K562 (cell line): ENCODE measurements at regions not wholly inside any gene's neighbourhood (a gene's known extent, or its start where the extent isn't known, plus 50 kb on each side); places are given as distances from the start of the nearest gene placed in this dataset.

Source experiments
- ATAC-seq: fragments of 200-7000 bp; cut with Tn5 transposase; 3 replicates; pipeline ENCODE4 v1.9.1; 2020; ENCODE audit warnings: moderate library complexity
- BruUV-seq: library from RNA; stranded (reverse); fragments of 400-500 nt; replicated peaks from 2 replicates; lab custom pipeline; 2021; lab: Mats Ljungman, UMichigan
- CTCF ChIA-PET: fragments of 300-600 bp; formaldehyde crosslinking; extraction: SDS; loops from one replicate; lab custom pipeline; 2021; ENCODE audit warnings: low intra/inter-chr PET ratio; lab: Yijun Ruan, JAX
- POLR2A ChIA-PET: fragments of 300-600, 350-650 bp; sonication (Branson Sonifier 250); formaldehyde crosslinking; extraction: SDS; loops from one replicate; lab custom pipeline; 2021; ENCODE audit warnings: antibody characterized with exemption, inconsistent platforms; lab: Yijun Ruan, JAX
- DNase-seq, 4 experiments: peaks; one replicate each; pipeline versions ENCODE4 v3.0.0 to v3.0.0-alpha.2; 2011 to 2018; ENCODE audit warnings: low spot score in 3 of 4, mixed read lengths in 3 of 4; ENCODE audit errors: extremely low read depth in 1 of 4
- FAIRE-seq: peaks from 2 replicates; lab custom pipeline; 2011; peaks lifted over from hg19 to GRCh38; lab: Jason Lieb, UNC
- H2AFZ ChIP-seq: 2 replicates; pipeline ENCODE4 v1.6.0; 2011; ENCODE audit warnings: low read depth, low read length, control low read depth, inconsistent platforms
- H3K27ac ChIP-seq: fragments of 200-600 bp; 3 replicates; pipeline ENCODE4 v1.8.0; 2011; ENCODE audit warnings: low read depth, mild to moderate bottlenecking, control low read depth, inconsistent platforms, low read length, moderate library complexity, mixed read lengths; ENCODE audit errors: extremely low read depth
- H3K27me3 ChIP-seq, 2 experiments: fragments of 300-600 bp in 1 of 2; 2 replicates in 1 of 2; 3 replicates in 1 of 2; pipeline versions ENCODE4 v1.6.0 to v1.8.0; 2011; ENCODE audit warnings: inconsistent platforms in 2 of 2, low read length in 2 of 2, mild to moderate bottlenecking in 1 of 2, mixed read lengths in 1 of 2, moderate library complexity in 1 of 2; ENCODE audit not compliant: control insufficient read depth in 2 of 2, insufficient read depth in 2 of 2
- H3K36me3 ChIP-seq: fragments of 300-600 bp; 3 replicates; pipeline ENCODE4 v1.8.0; 2011; ENCODE audit warnings: mild to moderate bottlenecking, low read length, inconsistent platforms; ENCODE audit not compliant: control insufficient read depth, insufficient read depth
- H3K4me1 ChIP-seq, 2 experiments: fragments of 200-600 bp in 1 of 2; replicated peaks in 1 of 2; 2 replicates in 1 of 2; 3 replicates in 1 of 2; pipeline versions ENCODE4 v1.5.1 to v1.8.0; 2011; ENCODE audit warnings: inconsistent platforms in 2 of 2, low read length in 2 of 2, mild to moderate bottlenecking in 1 of 2, mixed read lengths in 1 of 2, moderate library complexity in 1 of 2; ENCODE audit not compliant: control insufficient read depth in 2 of 2, insufficient read depth in 2 of 2
- H3K4me2 ChIP-seq: 2 replicates; pipeline ENCODE4 v1.6.1; 2011; ENCODE audit warnings: low read length, control low read depth, inconsistent platforms, mixed read lengths; ENCODE audit not compliant: insufficient read depth
- H3K4me3 ChIP-seq: fragments of 200-600 bp; sonication (generic), shearing (Covaris generic); 2 replicates; pipeline ENCODE4 v1.5.1; 2016; ENCODE audit warnings: control low read depth, inconsistent platforms
- H3K79me2 ChIP-seq: fragments of 200-600 bp; 3 replicates; pipeline ENCODE4 v1.8.0; 2011; ENCODE audit warnings: low read length, inconsistent platforms; ENCODE audit not compliant: control insufficient read depth, insufficient read depth
- H3K9ac ChIP-seq, 2 experiments: 2 replicates each; pipeline versions ENCODE4 v1.6.0 to v1.6.1; 2011; ENCODE audit warnings: low read depth in 2 of 2, low read length in 2 of 2, control low read depth in 1 of 2, inconsistent platforms in 1 of 2, mild to moderate bottlenecking in 1 of 2, mixed read lengths in 1 of 2; ENCODE audit not compliant: insufficient read depth in 1 of 2
- H3K9me1 ChIP-seq: one replicate; pipeline ENCODE4 v1.6.0; 2011; ENCODE audit warnings: inconsistent platforms, mild to moderate bottlenecking, low read length, moderate library complexity; ENCODE audit not compliant: control insufficient read depth, insufficient read depth
- H3K9me3 ChIP-seq: replicated peaks from 2 replicates; pipeline ENCODE4 v1.5.1; 2011; ENCODE audit warnings: low read depth, low read length, inconsistent platforms; ENCODE audit not compliant: control insufficient read depth, insufficient read depth
- H4K20me1 ChIP-seq: replicated peaks from 2 replicates; pipeline ENCODE4 v1.6.1; 2011; ENCODE audit warnings: low read length, inconsistent platforms, mixed read lengths; ENCODE audit not compliant: control insufficient read depth, insufficient read depth
- CCAR2 ChIP-seq: fragments of 200-400 bp; formaldehyde crosslinking; IDR thresholded peaks from 2 replicates; pipeline ENCODE4 v1.6.1; 2017; ENCODE audit warnings: mild to moderate bottlenecking, low read depth, low read length
- DLX4 ChIP-seq: fragments of 250-450 bp; sonication (Bioruptor Pico); IDR thresholded peaks from 2 replicates; pipeline ENCODE4 v1.6.1; 2021; ENCODE audit warnings: mild to moderate bottlenecking
- NR2C2 ChIP-seq, 2 experiments: fragments of 200-800 bp in 1 of 2; sonication (Bioruptor generic) in 1 of 2; sonication (generic) in 1 of 2; formaldehyde crosslinking in 1 of 2; IDR thresholded peaks; 2 replicates each; pipeline versions ENCODE4 v1.6.1 to v1.8.0; 2016 to 2022; ENCODE audit warnings: mild to moderate bottlenecking in 1 of 2, missing compliant biosample characterization in 1 of 2, missing genetic modification characterization in 1 of 2, missing genetic modification reagents in 1 of 2
- PREB ChIP-seq: sonication (generic); formaldehyde crosslinking; IDR thresholded peaks from 2 replicates; pipeline ENCODE4 v1.8.1; 2023; ENCODE audit warnings: mild to moderate bottlenecking, missing genetic modification reagents
- RREB1 ChIP-seq: fragments of 250-450 bp; sonication (Bioruptor Pico); IDR thresholded peaks from 2 replicates; pipeline ENCODE4 v1.4.0; 2020
- SP1 ChIP-seq: sonication (generic); formaldehyde crosslinking; IDR thresholded peaks from 2 replicates; pipeline ENCODE4 v1.8.1; 2022; ENCODE audit warnings: mild to moderate bottlenecking, missing genetic modification reagents
- THRA ChIP-seq: fragments of 450-650 bp; IDR thresholded peaks from 2 replicates; pipeline ENCODE4 v1.6.1; 2017; ENCODE audit warnings: mild to moderate bottlenecking, moderate library complexity
- TSHZ1 ChIP-seq: fragments of 250-450 bp; sonication (Bioruptor Pico); IDR thresholded peaks from 2 replicates; pipeline ENCODE4 v1.4.0; 2020; ENCODE audit warnings: mild to moderate bottlenecking, moderate library complexity
- ZNF143 ChIP-seq: sonication (generic); formaldehyde crosslinking; IDR thresholded peaks from 2 replicates; pipeline ENCODE4 v1.9.0; 2022; ENCODE audit warnings: mild to moderate bottlenecking, missing genetic modification reagents
- WGBS: fragments of 100-300 bp; shearing (Covaris generic); methylation state at CpG from one replicate; pipeline ENCODE4 v1.1.6; 2016; ENCODE audit warnings: low coverage, mixed read lengths; ENCODE audit not compliant: insufficient coverage; ENCODE audit errors: missing lambda C conversion rate; 5-methylcytosine and 5-hydroxymethylcytosine counted together
- in situ Hi-C: fragments of 300-500 bp; cut with MboI; formaldehyde crosslinking; loops from 4 replicates; pipeline ENCODE4 v1.15.0; 2018; ENCODE audit warnings: inconsistent platforms, mixed read lengths
- intact Hi-C: fragments of 100-400 bp; cut with micrococcal nuclease; formaldehyde crosslinking; loops from 2 replicates; pipeline ENCODE4 v1.14.2; 2022

- Histone ChIP-seq H4K20me1 (no peaks in the 10 kb centered on the region), H2AFZ (no peak overlapping the region), H3K4me3 (no peak overlapping the region), H3K4me2 (no peak overlapping the region), H3K36me3 (no peaks in the 10 kb centered on the region), H3K4me1 (0 out of 5 replicates have a peak, but pooled peaks cover 0 to 2% of the 10 kb centered on the region in 2 experiments), H3K27me3 (peaks cover 0 to 2% of the 10 kb centered on the region in 2 experiments; a peak in 2 of 5 replicates), H3K79me2 (no peaks in the 10 kb centered on the region), H3K9ac (no peak overlapping the region), H3K27ac (no peak overlapping the region), H3K9me3 (no peaks in the 10 kb centered on the region), H3K9me1 (no peaks in the 10 kb centered on the region)
- in situ Hi-C loops (no loop called here), intact Hi-C loops (no loop called here)
- CTCF ChIA-PET = no interaction called here
- no peak for DNase-seq
- ATAC-seq = no peak
- TF ChIP-seq TSHZ1 (CRISPR knock-in tag) = no peak
- no peak for TF ChIP-seq THRA
- TF ChIP-seq RREB1 (CRISPR knock-in tag) = no peak
- no peak for TF ChIP-seq CCAR2
- TF ChIP-seq NR2C2 (CRISPR knock-in tag; IDR thresholded peaks at IDR 0.05) = no peak
- no peak for TF ChIP-seq NR2C2 (tag; IDR thresholded peaks at IDR 0.05)
- no peak for TF ChIP-seq SP1 (CRISPR knock-in tag)
- no peak for TF ChIP-seq DLX4 (CRISPR knock-in tag)
- no peak for TF ChIP-seq PREB (CRISPR knock-in tag)
- TF ChIP-seq ZNF143 (CRISPR knock-in tag) = no peak
- WGBS = 0% methylated on average over 2 of the region's 3 CpGs
- FAIRE-seq = no peak
- BruUV-seq = no TSS peak
- POLR2A ChIA-PET = interaction anchor here (0.7 kb wide), 1 partner anchor 251 kb away, joined by 3 read pairs; no protein-coding TSS in a partner anchor
These were observed 266.9 kb downstream of the TNS1 start for GRCh38 chr2:217735899-217736298.
